Tibial nerve (tissue), 4 donors: ENCODE measurements at regions not wholly inside any gene's neighbourhood (a gene's known extent, or its start where the extent isn't known, plus 50 kb on each side); places are given as distances from the start of the nearest gene placed in this dataset.

ENCODE experiments used
- DNase-seq, 2 donors: peaks; one replicate each; pipeline ENCODE4 v3.0.0-alpha.2; 2019; ENCODE audit warnings: low spot score in 2 of 2
- H3K27ac ChIP-seq, 4 donors: fragments of 200-600 bp; sonication (generic) in 3 of 4; one replicate each; pipeline ENCODE4 v1.5.1; 2017 to 2019; ENCODE audit warnings: mild to moderate bottlenecking in 1 of 4
- H3K27me3 ChIP-seq, 2 donors: fragments of 200-600 bp; sonication (generic) in 1 of 2; one replicate each; pipeline versions ENCODE4 v1.5.1 to v1.6.0; 2017 to 2019
- H3K36me3 ChIP-seq, 3 donors: fragments of 200-600 bp; sonication (generic); one replicate each; pipeline ENCODE4 v1.5.1; 2018 to 2019
- H3K4me1 ChIP-seq, 4 donors: fragments of 200-600 bp; sonication (generic) in 3 of 4; one replicate each; pipeline ENCODE4 v1.5.1; 2017 to 2019
- H3K4me3 ChIP-seq, 4 donors: fragments of 200-600 bp; sonication (generic) in 3 of 4; one replicate each; pipeline ENCODE4 v1.5.1; 2017 to 2019; ENCODE audit warnings: mild to moderate bottlenecking in 1 of 4, moderate library complexity in 1 of 4
- H3K9me3 ChIP-seq, 4 donors: fragments of 200-600 bp; sonication (generic) in 3 of 4; one replicate each; pipeline ENCODE4 v1.5.1; 2017 to 2019
- CTCF ChIP-seq, 5 experiments: fragments of 200-600 bp in 3 of 5; fragments of 450-650 bp in 2 of 5; sonication (generic) in 3 of 5; IDR thresholded peaks; one replicate each; pipeline ENCODE4 v1.5.1; 2016 to 2019; ENCODE audit warnings: antibody characterized with exemption in 5 of 5, mild to moderate bottlenecking in 3 of 5, moderate library complexity in 2 of 5
- EP300 ChIP-seq, 2 donors: sonication (generic); formaldehyde crosslinking; IDR thresholded peaks; one replicate each; pipeline ENCODE4 v1.6.1; 2017; ENCODE audit warnings: antibody characterized with exemption in 2 of 2, mild to moderate bottlenecking in 1 of 2
- POLR2A ChIP-seq, 2 donors: fragments of 450-650 bp; IDR thresholded peaks; one replicate each; pipeline ENCODE4 v1.6.1; 2017; ENCODE audit warnings: antibody characterized with exemption in 2 of 2, mild to moderate bottlenecking in 2 of 2, moderate library complexity in 2 of 2
- WGBS, 2 donors: methylation state at CpG; one replicate each; pipeline ENCODE4 v1.1.5; 2018; 5-methylcytosine and 5-hydroxymethylcytosine counted together

DNA sequence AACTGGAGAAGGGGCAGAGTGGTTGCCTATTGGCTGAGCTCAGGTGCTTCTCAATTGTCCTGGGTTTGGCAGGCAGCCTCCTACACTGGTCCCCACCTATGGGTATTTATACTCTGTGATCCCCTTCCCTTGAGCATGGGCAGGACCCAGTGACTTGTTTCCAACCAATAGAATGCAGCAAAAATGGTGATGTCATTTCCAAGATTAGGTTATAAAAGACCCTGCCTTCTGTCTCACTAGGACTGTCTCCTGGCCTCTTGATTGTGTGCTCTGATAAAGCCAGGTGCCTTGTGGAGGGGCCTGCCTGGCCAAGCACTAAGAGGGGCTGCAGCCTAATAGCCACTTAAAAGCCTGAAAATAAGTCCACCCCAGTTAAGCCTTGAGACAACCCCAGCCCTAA lies 76.1 kb downstream of the MSX2 start:
- Histone ChIP-seq H3K9me3 (peaks cover 0 to 16% (median 0%) of the 10 kb centered on the region in 4 donors), H3K36me3 (no peaks in the 10 kb centered on the region), H3K4me3 (no peak overlapping the region), H3K27me3 (peaks cover 0 to 30% of the 10 kb centered on the region in 2 donors), H3K27ac (no peak overlapping the region), H3K4me1 (no peaks in the 10 kb centered on the region)
- no peak for DNase-seq
- TF ChIP-seq EP300 (IDR thresholded peaks at IDR 0.05) (no peak), POLR2A (IDR thresholded peaks at IDR 0.05) (no peak), CTCF (IDR thresholded peaks at IDR 0.05) (no peak)

DNA sequence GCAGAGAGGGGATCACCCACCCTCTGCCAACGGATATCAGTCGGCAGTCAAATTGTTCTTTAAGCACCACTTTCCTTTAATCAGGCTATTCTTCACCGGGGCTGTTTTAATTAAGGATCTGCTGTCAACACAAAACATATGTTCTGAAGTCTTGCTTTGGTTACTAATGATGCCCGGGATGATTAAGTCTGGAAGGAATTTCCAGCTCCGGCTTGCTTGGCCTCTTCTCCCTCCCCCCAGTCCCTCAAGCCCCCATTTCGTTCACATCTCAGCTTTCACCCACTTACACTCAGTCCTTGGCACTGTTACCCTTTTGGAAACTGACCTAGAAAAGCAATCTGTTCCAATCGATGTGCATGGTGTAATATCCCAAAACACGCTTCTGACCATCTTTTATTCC lies 74.7 kb downstream of the MSX2 start:
- H3K27me3 ChIP-seq, result peaks cover 0 to 43% of the 10 kb centered on the region in 2 donors
- WGBS, 2 donors, result 44 to 48% methylated on average over 8 of the region's 8 CpGs
- H3K27ac ChIP-seq, result no peak overlapping the region
- DNase-seq, result no peak
- H3K36me3 ChIP-seq, result no peaks in the 10 kb centered on the region
- H3K9me3 ChIP-seq, result peaks cover 0 to 9% (median 0%) of the 10 kb centered on the region in 4 donors
- no peak overlapping the region for H3K4me3 ChIP-seq
- TF ChIP-seq EP300 (IDR thresholded peaks at IDR 0.05) (no peak), CTCF (IDR thresholded peaks at IDR 0.05) (no peak), POLR2A (IDR thresholded peaks at IDR 0.05) (no peak)
- H3K4me1 ChIP-seq, result no peaks in the 10 kb centered on the region

DNA sequence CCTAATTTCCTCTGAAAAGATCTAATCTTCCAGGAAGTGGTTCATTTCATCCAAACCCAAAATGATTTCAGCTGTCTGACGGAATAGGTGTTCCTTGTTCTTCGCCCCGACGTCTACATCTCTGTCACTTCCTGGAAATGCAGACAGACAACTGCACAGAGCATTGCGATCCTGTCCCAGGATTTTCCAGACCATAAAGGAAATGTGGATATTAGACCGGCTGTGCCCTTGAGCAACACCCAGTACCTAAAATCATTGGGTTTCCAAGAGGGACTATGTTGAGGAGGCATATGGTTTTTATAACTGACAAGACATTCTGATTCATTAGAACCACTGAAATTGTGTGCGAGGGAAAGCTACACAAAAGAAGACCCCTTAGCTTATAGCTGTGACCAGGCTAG lies 74.2 kb downstream of the MSX2 start:
- no peak for DNase-seq
- Histone ChIP-seq H3K36me3 (no peaks in the 10 kb centered on the region), H3K9me3 (peaks cover 0 to 9% (median 0%) of the 10 kb centered on the region in 4 donors), H3K27ac (no peak overlapping the region), H3K27me3 (peaks cover 0 to 48% of the 10 kb centered on the region in 2 donors), H3K4me3 (no peak overlapping the region), H3K4me1 (peaks cover 0 to 5% (median 0%) of the 10 kb centered on the region in 4 donors)
- WGBS, 2 donors, result 41 to 52% methylated on average over 7 of the region's 7 CpGs
- TF ChIP-seq POLR2A (IDR thresholded peaks at IDR 0.05) (no peak), EP300 (IDR thresholded peaks at IDR 0.05) (no peak), CTCF (IDR thresholded peaks at IDR 0.05) (no peak)

- 79 to 85% methylated on average over 7 of the region's 7 CpGs for WGBS, 2 donors
- H3K4me1 ChIP-seq, result peaks cover 0 to 9% (median 0%) of the 10 kb centered on the region in 4 donors
- H3K9me3 ChIP-seq, result peaks cover 0 to 9% (median 0%) of the 10 kb centered on the region in 4 donors
- H3K27me3 ChIP-seq, result peaks cover 0 to 48% of the 10 kb centered on the region in 2 donors
- DNase-seq, result no peak
- no peaks in the 10 kb centered on the region for H3K36me3 ChIP-seq
- H3K27ac ChIP-seq, result no peak overlapping the region
- no peak overlapping the region for H3K4me3 ChIP-seq
- TF ChIP-seq CTCF (IDR thresholded peaks at IDR 0.05), result no peak
- TF ChIP-seq POLR2A (IDR thresholded peaks at IDR 0.05), result no peak
- no peak for TF ChIP-seq EP300 (IDR thresholded peaks at IDR 0.05)
Observed at GRCh38 chr5:174796711-174797192, 72.4 kb downstream of the MSX2 start.

DNA sequence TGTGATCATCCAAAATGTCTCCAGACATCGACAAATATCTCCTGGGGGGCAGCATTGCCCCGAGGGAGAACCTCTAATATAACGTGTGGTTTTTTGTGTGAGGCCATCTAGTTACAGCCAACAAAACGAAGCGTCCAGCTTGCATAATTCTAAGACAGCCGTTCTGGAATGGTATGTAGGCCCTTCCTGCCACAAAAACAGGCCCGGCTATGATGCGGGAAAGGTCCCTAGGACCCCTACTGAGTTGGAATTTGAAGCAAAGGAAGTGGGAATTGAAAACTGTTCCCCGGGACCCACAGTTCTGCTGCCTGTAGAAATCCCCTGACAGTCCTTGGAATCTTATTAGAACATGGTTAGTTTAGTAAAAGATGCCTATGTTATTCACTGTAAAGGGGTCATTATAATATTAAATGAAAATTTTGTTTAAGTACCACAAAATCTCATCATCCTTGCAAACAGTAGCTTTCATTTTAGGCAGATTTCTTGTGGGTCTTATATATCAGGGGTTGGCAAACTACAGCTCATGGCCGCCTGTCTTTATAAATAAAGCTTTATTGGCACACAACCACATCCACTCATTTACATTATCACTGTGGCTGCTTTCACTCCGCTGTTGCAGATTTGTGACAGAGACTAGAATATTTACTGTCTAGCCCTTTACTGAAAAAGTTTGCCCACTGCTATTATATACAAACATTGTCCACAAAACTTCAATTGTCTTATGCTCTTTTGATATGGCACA lies 70.7 kb downstream of the MSX2 start:
- TF ChIP-seq CTCF (IDR thresholded peaks at IDR 0.05) (no peak), EP300 (IDR thresholded peaks at IDR 0.05) (no peak)
- Histone ChIP-seq H3K36me3 (no peaks in the 10 kb centered on the region), H3K27me3 (peaks cover 0 to 48% of the 10 kb centered on the region in 2 donors), H3K27ac (no peak overlapping the region), H3K4me3 (no peak overlapping the region), H3K9me3 (no peaks in the 10 kb centered on the region), H3K4me1 (peaks cover 0 to 9% (median 0%) of the 10 kb centered on the region in 4 donors)
- WGBS, 2 donors, result 39 to 44% methylated on average over 11 of the region's 11 CpGs
- DNase-seq, result no peak
